Spleen (tissue), 11 donors: ENCODE measurements at regions not wholly inside any gene's neighbourhood (a gene's known extent, or its start where the extent isn't known, plus 50 kb on each side); places are given as distances from the start of the nearest gene placed in this dataset.

Experiments
- DNase-seq: peaks from one replicate; pipeline ENCODE4 v3.0.0-alpha.2; 2020
- H3K27ac ChIP-seq, 8 donors: fragments of 200-600 bp; sonication (generic) in 7 of 8; 1 replicate in 4 of 8; 2 replicates in 4 of 8; pipeline versions ENCODE4 v1.5.0 to v1.8.0; 2016 to 2021; ENCODE audit warnings: inconsistent platforms in 4 of 8, mild to moderate bottlenecking in 4 of 8, moderate library complexity in 1 of 8
- H3K27me3 ChIP-seq, 7 donors: fragments of 200-600 bp; sonication (generic) in 6 of 7; replicated peaks in 1 of 7; 1 replicate in 4 of 7; 2 replicates in 3 of 7; pipeline versions ENCODE4 v1.5.0 to v1.8.0; 2016 to 2021; ENCODE audit warnings: inconsistent platforms in 3 of 7, mild to moderate bottlenecking in 1 of 7
- H3K36me3 ChIP-seq, 6 donors: fragments of 200-600 bp; sonication (generic) in 5 of 6; 1 replicate in 4 of 6; 2 replicates in 2 of 6; pipeline versions ENCODE4 v1.5.0 to v1.8.0; 2016 to 2021; ENCODE audit warnings: inconsistent platforms in 2 of 6
- H3K4me1 ChIP-seq, 6 donors: fragments of 200-600 bp; sonication (generic) in 5 of 6; 1 replicate in 3 of 6; 2 replicates in 3 of 6; pipeline versions ENCODE4 v1.5.0 to v1.8.0; 2016 to 2021; ENCODE audit warnings: inconsistent platforms in 3 of 6
- H3K4me3 ChIP-seq, 8 donors: fragments of 200-600 bp; sonication (generic) in 7 of 8; 1 replicate in 4 of 8; 2 replicates in 4 of 8; pipeline versions ENCODE4 v1.5.0 to v1.8.0; 2016 to 2021; ENCODE audit warnings: inconsistent platforms in 4 of 8, mild to moderate bottlenecking in 4 of 8, moderate library complexity in 2 of 8
- H3K9me3 ChIP-seq, 8 donors: fragments of 200-600 bp; sonication (generic) in 7 of 8; 1 replicate in 4 of 8; 2 replicates in 4 of 8; pipeline versions ENCODE4 v1.5.0 to v1.8.0; 2016 to 2021; ENCODE audit warnings: inconsistent platforms in 4 of 8
- CTCF ChIP-seq, 11 experiments: fragments of 200-600 bp in 7 of 11; fragments of 450-650 bp in 4 of 11; sonication (generic) in 4 of 11; IDR thresholded peaks in 8 of 11; conservative IDR thresholded peaks in 3 of 11; 1 replicate in 7 of 11; 2 replicates in 4 of 11; pipeline versions ENCODE4 v1.4.0 to v1.8.0; 2016 to 2021; ENCODE audit warnings: antibody characterized with exemption in 11 of 11, inconsistent platforms in 4 of 11, mild to moderate bottlenecking in 1 of 11
- POLR2A ChIP-seq, 3 donors: fragments of 450-650 bp; IDR thresholded peaks; one replicate each; pipeline ENCODE4 v1.5.1; 2017; ENCODE audit warnings: antibody characterized with exemption in 3 of 3, mild to moderate bottlenecking in 1 of 3
- POLR2AphosphoS5 ChIP-seq, 3 donors: sonication (generic); formaldehyde crosslinking; IDR thresholded peaks; one replicate each; pipeline ENCODE4 v1.5.1; 2017; ENCODE audit warnings: antibody characterized with exemption in 3 of 3
- WGBS, 5 donors: extraction: QIAGEN DNeasy Blood & Tissue Kit in 3 of 5; methylation state at CpG; one replicate each; pipeline versions ENCODE4 v1.1.5 to v1.1.7; 2013 to 2018; 5-methylcytosine and 5-hydroxymethylcytosine counted together
- intact Hi-C: fragments of 100-400 bp; cut with DNase I; formaldehyde crosslinking; loops from one replicate; pipeline ENCODE4 v1.15.0; 2023; ENCODE audit warnings: low total_unique reads
- donor health status: healthy with polysubstance abuse.
- donor health status: DM: no; HTN: no; CAD: no; lungs with moderate emphysema.
- donor health status: DM: no; HTN: no; CAD: no.
- donor health status: Bipolar disorder and iron deficiency.
- donor health status: healthy.
- donor health status: DM: no; HTN: no; CAD: no.
- donor health status: DM: yes; HTN: yes; CAD: no.

DNA sequence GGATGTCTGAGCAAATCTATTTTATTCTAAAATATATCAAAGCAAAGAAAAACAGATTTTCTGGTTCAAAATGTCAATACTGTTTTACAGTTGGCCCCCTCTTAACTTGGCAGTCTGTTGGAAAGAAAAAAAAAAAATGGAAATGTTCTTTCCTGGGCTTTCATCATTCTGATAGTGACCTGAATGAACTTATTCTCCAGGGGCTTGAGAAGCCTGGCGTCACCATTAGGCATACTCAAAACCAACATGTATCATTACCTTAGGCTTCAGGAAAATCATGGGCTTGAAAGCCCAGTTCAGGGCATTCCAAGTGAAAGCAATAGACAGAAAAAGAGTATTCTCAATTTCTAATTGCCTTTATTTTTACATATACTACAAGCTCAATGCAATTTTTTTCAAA is 283.7 kb upstream of the PUM3 start:
- intact Hi-C loops = no loop called here
- Histone ChIP-seq H3K36me3 (no peaks in the 10 kb centered on the region), H3K4me3 (no peak overlapping the region), H3K27ac (no peak overlapping the region), H3K27me3 (no peaks in the 10 kb centered on the region), H3K9me3 (no peaks in the 10 kb centered on the region), H3K4me1 (no peaks in the 10 kb centered on the region)
- TF ChIP-seq POLR2AphosphoS5 (IDR thresholded peaks at IDR 0.05) = no peak
- no peak for TF ChIP-seq POLR2A (IDR thresholded peaks at IDR 0.05)
- no peak for TF ChIP-seq CTCF (IDR thresholded peaks at IDR 0.05 in 8 of 11, conservative IDR thresholded peaks at IDR 0.05 in 3 of 11)
- DNase-seq = no peak
- WGBS, 5 donors = 77 to 96% (median 89%) methylated on average over 1 of the region's 1 CpG

GRCh38 chr9:3125602-3126405 is 281.9 kb upstream of the PUM3 start:
- TF ChIP-seq CTCF (IDR thresholded peaks at IDR 0.05 in 8 of 11, conservative IDR thresholded peaks at IDR 0.05 in 3 of 11) (no peak), POLR2A (IDR thresholded peaks at IDR 0.05) (no peak), POLR2AphosphoS5 (IDR thresholded peaks at IDR 0.05) (no peak)
- Histone ChIP-seq H3K9me3 (no peaks in the 10 kb centered on the region), H3K4me1 (no peaks in the 10 kb centered on the region), H3K4me3 (no peak overlapping the region), H3K27me3 (no peaks in the 10 kb centered on the region), H3K36me3 (no peaks in the 10 kb centered on the region), H3K27ac (no peak overlapping the region)
- DNase-seq = no peak
- WGBS, 5 donors = 47 to 66% (median 55%) methylated on average over 6 of the region's 6 CpGs
- intact Hi-C loops = no loop called here

GRCh38 chr9:3124001-3124400 is 280.1 kb upstream of the PUM3 start:
- Histone ChIP-seq H3K27ac (no peak overlapping the region), H3K4me3 (no peak overlapping the region), H3K9me3 (no peaks in the 10 kb centered on the region), H3K36me3 (no peaks in the 10 kb centered on the region), H3K4me1 (no peaks in the 10 kb centered on the region), H3K27me3 (no peaks in the 10 kb centered on the region)
- TF ChIP-seq POLR2A (IDR thresholded peaks at IDR 0.05) (no peak), CTCF (IDR thresholded peaks at IDR 0.05 in 8 of 11, conservative IDR thresholded peaks at IDR 0.05 in 3 of 11) (no peak)
- WGBS, 5 donors = 6 to 13% (median 8%) methylated on average over 2 of the region's 2 CpGs
- no peak for DNase-seq
- intact Hi-C loops = no loop called here

DNA sequence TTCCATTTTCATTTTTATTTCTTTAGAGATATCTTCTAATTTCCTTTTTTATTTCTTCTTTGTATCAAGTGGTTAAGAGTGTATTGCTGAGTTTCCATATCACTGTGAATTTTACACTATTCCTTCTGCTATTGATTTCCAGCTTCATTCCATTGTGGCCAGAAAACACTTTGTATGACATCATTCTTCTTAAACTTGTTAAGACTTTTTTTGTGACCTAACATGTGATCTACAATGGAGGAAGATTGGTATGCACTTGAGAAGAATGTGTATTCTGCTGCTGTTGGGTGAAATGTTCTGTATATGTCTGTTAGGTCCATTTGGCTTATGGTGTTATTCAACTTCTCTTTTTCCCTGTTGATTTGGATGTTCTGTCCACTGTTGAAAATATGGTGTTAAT is 274.2 kb upstream of the PUM3 start:
- Histone ChIP-seq H3K4me1 (no peaks in the 10 kb centered on the region), H3K9me3 (peaks cover 0 to 24% (median 12%) of the 10 kb centered on the region in 8 donors), H3K27me3 (no peaks in the 10 kb centered on the region), H3K4me3 (no peak overlapping the region), H3K36me3 (no peaks in the 10 kb centered on the region), H3K27ac (no peak overlapping the region)
- TF ChIP-seq POLR2AphosphoS5 (IDR thresholded peaks at IDR 0.05) = no peak
- TF ChIP-seq POLR2A (IDR thresholded peaks at IDR 0.05) = no peak
- TF ChIP-seq CTCF (IDR thresholded peaks at IDR 0.05 in 8 of 11, conservative IDR thresholded peaks at IDR 0.05 in 3 of 11) = no peak
- intact Hi-C loops = no loop called here
- no peak for DNase-seq
